ENCODE measurements at regions not wholly inside any gene's neighbourhood (a gene's known extent, or its start where the extent isn't known, plus 50 kb on each side); places are given as distances from the start of the nearest gene placed in this dataset.
A peak's percentile ranks its signal among the peaks of the same experiment; 100 is the strongest.

GRCh38 chr11:131073167-131073566 lies 156.9 kb upstream of the SNX19 start:
- no peaks in the 10 kb centered on the region for H3K4me1 ChIP-seq (ENCODE audit: control insufficient read depth, insufficient read depth, low read length)
- no peaks in the 10 kb centered on the region for H3K9me3 ChIP-seq (ENCODE audit: control insufficient read depth, insufficient read depth, low read length)
- H3K36me3 ChIP-seq (ENCODE audit: control insufficient read depth, insufficient read depth, low read length) = no peaks in the 10 kb centered on the region
- 100% methylated on average over 1 of the region's 2 CpGs for WGBS (ENCODE audit: insufficient coverage)
- no peak overlapping the region for H3K27ac ChIP-seq (ENCODE audit: low read depth, low read length)
- H3K4me3 ChIP-seq (ENCODE audit: low read depth, low read length) = no peak overlapping the region
- H3K27me3 ChIP-seq (ENCODE audit: control insufficient read depth, insufficient read depth, low read length) = no peaks in the 10 kb centered on the region
- DNase-seq (ENCODE audit: low read depth in 4 of 6, low spot score in 6 of 6) = no peak

GRCh38 chr11:131074573-131074972 lies 158.3 kb upstream of the SNX19 start:
- peak in 1 of 6 donors; percentile 10 for DNase-seq (ENCODE audit: low read depth in 4 of 6, low spot score in 6 of 6)
- no peaks in the 10 kb centered on the region for H3K36me3 ChIP-seq (ENCODE audit: control insufficient read depth, insufficient read depth, low read length)
- no peaks in the 10 kb centered on the region for H3K4me1 ChIP-seq (ENCODE audit: control insufficient read depth, insufficient read depth, low read length)
- no peaks in the 10 kb centered on the region for H3K27me3 ChIP-seq (ENCODE audit: control insufficient read depth, insufficient read depth, low read length)
- H3K4me3 ChIP-seq (ENCODE audit: low read depth, low read length) = no peak overlapping the region
- no CpG with 5 or more reads among the region's 3 CpGs for WGBS (ENCODE audit: insufficient coverage)
- H3K27ac ChIP-seq (ENCODE audit: low read depth, low read length) = no peak overlapping the region
- H3K9me3 ChIP-seq (ENCODE audit: control insufficient read depth, insufficient read depth, low read length) = no peaks in the 10 kb centered on the region

- H3K9me3 ChIP-seq (ENCODE audit: control insufficient read depth, insufficient read depth, low read length) = no peaks in the 10 kb centered on the region
- no peaks in the 10 kb centered on the region for H3K36me3 ChIP-seq (ENCODE audit: control insufficient read depth, insufficient read depth, low read length)
- H3K4me1 ChIP-seq (ENCODE audit: control insufficient read depth, insufficient read depth, low read length) = no peaks in the 10 kb centered on the region
- H3K27ac ChIP-seq (ENCODE audit: low read depth, low read length) = no peak overlapping the region
- no peak for DNase-seq (ENCODE audit: low read depth in 4 of 6, low spot score in 6 of 6)
- H3K4me3 ChIP-seq (ENCODE audit: low read depth, low read length) = no peak overlapping the region
- H3K27me3 ChIP-seq (ENCODE audit: control insufficient read depth, insufficient read depth, low read length) = no peaks in the 10 kb centered on the region
These were observed 161.1 kb upstream of the SNX19 start for GRCh38 chr11:131077340-131077739.

GRCh38 chr11:131079036-131079435 lies 162.8 kb upstream of the SNX19 start:
- Histone ChIP-seq H3K36me3 (ENCODE audit: control insufficient read depth, insufficient read depth, low read length) (no peaks in the 10 kb centered on the region), H3K4me1 (ENCODE audit: control insufficient read depth, insufficient read depth, low read length) (no peaks in the 10 kb centered on the region), H3K9me3 (ENCODE audit: control insufficient read depth, insufficient read depth, low read length) (no peaks in the 10 kb centered on the region), H3K27ac (ENCODE audit: low read depth, low read length) (no peak overlapping the region), H3K27me3 (ENCODE audit: control insufficient read depth, insufficient read depth, low read length) (no peaks in the 10 kb centered on the region), H3K4me3 (ENCODE audit: low read depth, low read length) (no peak overlapping the region)
- WGBS (ENCODE audit: insufficient coverage) = 94% methylated on average over 2 of the region's 3 CpGs
- DNase-seq (ENCODE audit: low read depth in 4 of 6, low spot score in 6 of 6) = no peak

GRCh38 chr11:131089727-131090245 lies 173.5 kb upstream of the SNX19 start:
- Histone ChIP-seq H3K4me1 (ENCODE audit: control insufficient read depth, insufficient read depth, low read length) (no peaks in the 10 kb centered on the region), H3K4me3 (ENCODE audit: low read depth, low read length) (no peak overlapping the region), H3K27ac (ENCODE audit: low read depth, low read length) (no peak overlapping the region), H3K36me3 (ENCODE audit: control insufficient read depth, insufficient read depth, low read length) (no peaks in the 10 kb centered on the region), H3K9me3 (ENCODE audit: control insufficient read depth, insufficient read depth, low read length) (peaks cover 6% of the 10 kb centered on the region), H3K27me3 (ENCODE audit: control insufficient read depth, insufficient read depth, low read length) (no peaks in the 10 kb centered on the region)
- peak in 2 of 6 donors; percentile 12 to 38 for DNase-seq (ENCODE audit: low read depth in 4 of 6, low spot score in 6 of 6)
- WGBS (ENCODE audit: insufficient coverage) = no CpG with 5 or more reads among the region's 2 CpGs

- Histone ChIP-seq H3K4me1 (ENCODE audit: control insufficient read depth, insufficient read depth, low read length) (no peaks in the 10 kb centered on the region), H3K27ac (ENCODE audit: low read depth, low read length) (no peak overlapping the region), H3K9me3 (ENCODE audit: control insufficient read depth, insufficient read depth, low read length) (no peaks in the 10 kb centered on the region), H3K4me3 (ENCODE audit: low read depth, low read length) (no peak overlapping the region), H3K27me3 (ENCODE audit: control insufficient read depth, insufficient read depth, low read length) (no peaks in the 10 kb centered on the region), H3K36me3 (ENCODE audit: control insufficient read depth, insufficient read depth, low read length) (no peaks in the 10 kb centered on the region)
- no peak for DNase-seq (ENCODE audit: low read depth in 4 of 6, low spot score in 6 of 6)
- WGBS (ENCODE audit: insufficient coverage) = no CpG with 5 or more reads among the region's 3 CpGs
These were observed 176.2 kb upstream of the SNX19 start for GRCh38 chr11:131092469-131092868.

GRCh38 chr11:131094827-131095226 lies 178.5 kb upstream of the SNX19 start:
- no peaks in the 10 kb centered on the region for H3K9me3 ChIP-seq (ENCODE audit: control insufficient read depth, insufficient read depth, low read length)
- no peak overlapping the region for H3K4me3 ChIP-seq (ENCODE audit: low read depth, low read length)
- H3K27ac ChIP-seq (ENCODE audit: low read depth, low read length) = no peak overlapping the region
- H3K4me1 ChIP-seq (ENCODE audit: control insufficient read depth, insufficient read depth, low read length) = no peaks in the 10 kb centered on the region
- no peaks in the 10 kb centered on the region for H3K27me3 ChIP-seq (ENCODE audit: control insufficient read depth, insufficient read depth, low read length)
- DNase-seq (ENCODE audit: low read depth in 4 of 6, low spot score in 6 of 6) = no peak
- no peaks in the 10 kb centered on the region for H3K36me3 ChIP-seq (ENCODE audit: control insufficient read depth, insufficient read depth, low read length)
- no CpG with 5 or more reads among the region's 1 CpG for WGBS (ENCODE audit: insufficient coverage)

GRCh38 chr11:131095511-131096185 lies 179.4 kb upstream of the SNX19 start:
- H3K4me1 ChIP-seq (ENCODE audit: control insufficient read depth, insufficient read depth, low read length) = no peaks in the 10 kb centered on the region
- DNase-seq (ENCODE audit: low read depth in 4 of 6, low spot score in 6 of 6) = peak in 2 of 6 donors; percentile 7 to 81
- H3K36me3 ChIP-seq (ENCODE audit: control insufficient read depth, insufficient read depth, low read length) = no peaks in the 10 kb centered on the region
- WGBS (ENCODE audit: insufficient coverage) = 60% methylated on average over 2 of the region's 11 CpGs
- no peak overlapping the region for H3K4me3 ChIP-seq (ENCODE audit: low read depth, low read length)
- no peaks in the 10 kb centered on the region for H3K27me3 ChIP-seq (ENCODE audit: control insufficient read depth, insufficient read depth, low read length)
- no peak overlapping the region for H3K27ac ChIP-seq (ENCODE audit: low read depth, low read length)
- no peaks in the 10 kb centered on the region for H3K9me3 ChIP-seq (ENCODE audit: control insufficient read depth, insufficient read depth, low read length)

- no peak overlapping the region for H3K4me3 ChIP-seq (ENCODE audit: low read depth, low read length)
- H3K27ac ChIP-seq (ENCODE audit: low read depth, low read length) = no peak overlapping the region
- 95% methylated on average over 3 of the region's 6 CpGs for WGBS (ENCODE audit: insufficient coverage)
- no peak for DNase-seq (ENCODE audit: low read depth in 4 of 6, low spot score in 6 of 6)
- no peaks in the 10 kb centered on the region for H3K36me3 ChIP-seq (ENCODE audit: control insufficient read depth, insufficient read depth, low read length)
- no peaks in the 10 kb centered on the region for H3K27me3 ChIP-seq (ENCODE audit: control insufficient read depth, insufficient read depth, low read length)
- H3K9me3 ChIP-seq (ENCODE audit: control insufficient read depth, insufficient read depth, low read length) = no peaks in the 10 kb centered on the region
- no peaks in the 10 kb centered on the region for H3K4me1 ChIP-seq (ENCODE audit: control insufficient read depth, insufficient read depth, low read length)
These were observed 182.7 kb upstream of the SNX19 start for GRCh38 chr11:131099013-131099412.

- Histone ChIP-seq H3K4me3 (ENCODE audit: low read depth, low read length) (no peak overlapping the region), H3K9me3 (ENCODE audit: control insufficient read depth, insufficient read depth, low read length) (no peaks in the 10 kb centered on the region), H3K36me3 (ENCODE audit: control insufficient read depth, insufficient read depth, low read length) (no peaks in the 10 kb centered on the region), H3K27me3 (ENCODE audit: control insufficient read depth, insufficient read depth, low read length) (no peaks in the 10 kb centered on the region), H3K27ac (ENCODE audit: low read depth, low read length) (no peak overlapping the region), H3K4me1 (ENCODE audit: control insufficient read depth, insufficient read depth, low read length) (no peaks in the 10 kb centered on the region)
- WGBS (ENCODE audit: insufficient coverage) = no CpG with 5 or more reads among the region's 1 CpG
- DNase-seq (ENCODE audit: low read depth in 4 of 6, low spot score in 6 of 6) = peak in 1 of 6 donors; percentile 16
These were observed 183.5 kb upstream of the SNX19 start for GRCh38 chr11:131099746-131100145.
